ENCODE measurements at regions not wholly inside any gene's neighbourhood (a gene's known extent, or its start where the extent isn't known, plus 50 kb on each side); places are given as distances from the start of the nearest gene placed in this dataset.

GRCh38 chr4:10167201-10167600 lies 50.6 kb upstream of the WDR1 start:
- H3K36me3 ChIP-seq: no peaks in the 10 kb centered on the region
- H3K27ac ChIP-seq: no peak overlapping the region
- peaks cover 0 to 5% (median 0%) of the 10 kb centered on the region in 6 donors for H3K4me1 ChIP-seq
- H3K27me3 ChIP-seq (replicated peaks in 1 of 7): peaks cover 0 to 18% (median 0%) of the 10 kb centered on the region in 7 donors
- no peak overlapping the region for H3K4me3 ChIP-seq
- no peaks in the 10 kb centered on the region for H3K9me3 ChIP-seq
- 64 to 77% (median 65%) methylated on average over 4 of the region's 4 CpGs for WGBS, 5 donors
- TF ChIP-seq CTCF (IDR thresholded peaks at IDR 0.05 in 8 of 11, conservative IDR thresholded peaks at IDR 0.05 in 3 of 11): no peak
- TF ChIP-seq POLR2AphosphoS5 (IDR thresholded peaks at IDR 0.05): no peak
- no peak for TF ChIP-seq POLR2A (IDR thresholded peaks at IDR 0.05)
- intact Hi-C loops (cut with DNase I; ENCODE audit: low total_unique reads): no loop called here
- DNase-seq: no peak

Small RNA genes in the stretch of these regions (small RNA-seq; reads per million reads assigned to genes)
- 0 reads per million in 4 donors for gene AC006499.8

Measured in spleen (tissue), 11 donors.